Activated naive CD4-positive, alpha-beta T cell treated with anti-CD3 and anti-CD28 coated beads, Interleukin-2, amount 50 U/mL, for 24 hours (primary cell): ENCODE measurements at regions not wholly inside any gene's neighbourhood (a gene's known extent, or its start where the extent isn't known, plus 50 kb on each side); places are given as distances from the start of the nearest gene placed in this dataset.
"Not testable (repeated sequence)": the region's sequence is repeated elsewhere in the genome, so short reads cannot be mapped to it uniquely, and the experiment has no call there.

ENCODE experiments used
- H3K27ac Mint-ChIP-seq: one replicate; pipeline ENCODE4 v1.8.0; 2021; ENCODE audit warnings: mild to moderate bottlenecking, mixed read lengths
- H3K27me3 Mint-ChIP-seq: one replicate; pipeline ENCODE4 v1.8.0; 2021; ENCODE audit warnings: mixed read lengths
- H3K36me3 Mint-ChIP-seq: one replicate; pipeline ENCODE4 v1.8.0; 2021; ENCODE audit warnings: mixed read lengths
- H3K4me1 Mint-ChIP-seq: one replicate; pipeline ENCODE4 v1.8.0; 2021; ENCODE audit warnings: mixed read lengths
- H3K4me3 Mint-ChIP-seq: one replicate; pipeline ENCODE4 v1.8.0; 2021; ENCODE audit warnings: mild to moderate bottlenecking, mixed read lengths
- H3K9me3 Mint-ChIP-seq: one replicate; pipeline ENCODE4 v1.8.0; 2021; ENCODE audit warnings: mixed read lengths

- Mint-ChIP-seq H3K27ac (no peak overlapping the region), H3K4me3 (no peak overlapping the region), H3K4me1 (no peaks in the 10 kb centered on the region), H3K27me3 (peaks cover 2% of the 10 kb centered on the region), H3K9me3 (no peaks in the 10 kb centered on the region), H3K36me3 (no peaks in the 10 kb centered on the region)
These were observed 66.1 kb upstream of the ABLIM1 start for GRCh38 chr10:114723991-114724715.

- no peaks in the 10 kb centered on the region for H3K4me1 Mint-ChIP-seq
- no peak overlapping the region for H3K4me3 Mint-ChIP-seq
- H3K27ac Mint-ChIP-seq: no peak overlapping the region
- H3K36me3 Mint-ChIP-seq: no peaks in the 10 kb centered on the region
- peaks cover 2% of the 10 kb centered on the region for H3K27me3 Mint-ChIP-seq
- no peaks in the 10 kb centered on the region for H3K9me3 Mint-ChIP-seq
These were observed 66.6 kb upstream of the ABLIM1 start for GRCh38 chr10:114724716-114725106.

DNA sequence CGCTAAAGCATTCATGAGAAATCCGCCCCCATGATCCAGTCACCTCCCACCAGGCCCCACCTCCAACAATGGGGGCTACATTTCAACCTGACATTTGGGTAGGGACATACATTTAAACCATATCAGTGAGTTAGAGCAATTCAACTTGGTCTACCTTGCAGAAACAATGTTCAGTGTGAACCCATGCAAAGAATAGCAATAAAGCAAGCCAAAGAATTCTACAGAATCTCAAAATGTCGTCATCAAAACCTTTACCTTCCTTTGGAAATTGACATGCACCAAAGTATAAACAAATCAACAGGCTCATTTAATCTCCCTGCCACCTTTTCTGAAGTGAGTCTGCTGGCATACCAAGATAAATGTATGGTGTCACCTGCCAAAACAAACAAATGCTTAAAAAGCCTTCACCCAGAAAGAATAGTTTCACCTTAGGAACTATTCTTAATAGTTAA, 68.8 kb upstream of the ABLIM1 start:
- Mint-ChIP-seq H3K27me3 (peaks cover 2% of the 10 kb centered on the region), H3K9me3 (no peaks in the 10 kb centered on the region), H3K4me1 (no peaks in the 10 kb centered on the region), H3K4me3 (no peak overlapping the region), H3K36me3 (no peaks in the 10 kb centered on the region), H3K27ac (no peak overlapping the region)

DNA sequence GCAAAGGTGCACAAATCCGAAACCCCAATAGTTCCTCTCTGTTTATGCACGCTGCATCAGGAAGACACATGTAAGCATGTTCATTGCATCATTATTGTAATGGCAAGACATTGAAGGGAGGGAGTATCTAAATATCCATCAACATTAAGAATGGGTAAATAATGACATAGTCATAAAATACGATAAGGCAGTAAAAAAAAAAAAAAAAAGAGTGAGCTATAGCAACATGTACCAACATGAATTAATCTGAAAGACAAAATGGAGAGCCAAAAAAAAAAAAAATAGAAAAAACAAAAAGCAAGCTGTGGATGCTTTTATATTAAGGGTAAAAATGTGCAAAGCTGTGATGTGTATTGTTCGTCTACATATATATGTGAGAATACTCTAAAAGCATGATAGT, 70.2 kb upstream of the ABLIM1 start:
- H3K9me3 Mint-ChIP-seq: no peaks in the 10 kb centered on the region
- peaks cover 2% of the 10 kb centered on the region for H3K27me3 Mint-ChIP-seq
- H3K4me1 Mint-ChIP-seq: no peaks in the 10 kb centered on the region
- no peaks in the 10 kb centered on the region for H3K36me3 Mint-ChIP-seq
- H3K4me3 Mint-ChIP-seq: no peak overlapping the region
- H3K27ac Mint-ChIP-seq: no peak overlapping the region

- no peak overlapping the region for H3K4me3 Mint-ChIP-seq
- no peaks in the 10 kb centered on the region for H3K4me1 Mint-ChIP-seq
- H3K9me3 Mint-ChIP-seq: no peaks in the 10 kb centered on the region
- H3K27me3 Mint-ChIP-seq: peaks cover 3% of the 10 kb centered on the region
- no peaks in the 10 kb centered on the region for H3K36me3 Mint-ChIP-seq
- H3K27ac Mint-ChIP-seq: no peak overlapping the region
These were observed 71.1 kb upstream of the ABLIM1 start for GRCh38 chr10:114729103-114729659.

DNA sequence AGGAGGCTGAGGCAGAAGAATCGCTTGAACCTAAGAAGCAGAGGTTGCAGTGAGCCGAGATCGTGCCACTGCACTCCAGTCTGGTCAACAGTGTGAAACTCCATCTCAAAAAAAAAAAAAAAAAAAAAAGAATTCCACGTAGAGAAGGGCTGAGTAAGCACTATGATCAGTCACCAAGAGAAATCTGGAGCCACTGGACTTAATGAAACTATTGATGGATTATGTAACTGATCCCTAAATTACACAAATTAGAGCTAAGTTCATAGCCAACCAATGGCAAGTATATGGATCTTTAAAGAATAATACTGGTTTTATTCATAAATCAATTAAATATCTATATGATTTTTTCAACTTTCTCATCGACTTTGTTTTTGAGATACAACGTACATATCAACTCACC, 72.2 kb upstream of the ABLIM1 start:
- Mint-ChIP-seq H3K4me1 (no peaks in the 10 kb centered on the region), H3K27ac (no peak overlapping the region), H3K36me3 (no peaks in the 10 kb centered on the region), H3K27me3 (peaks cover 5% of the 10 kb centered on the region), H3K9me3 (no peaks in the 10 kb centered on the region), H3K4me3 (no peak overlapping the region)

GRCh38 chr10:114732931-114733330, 74.9 kb upstream of the ABLIM1 start:
- Mint-ChIP-seq H3K4me3 (no peak overlapping the region), H3K9me3 (no peaks in the 10 kb centered on the region), H3K27me3 (peaks cover 5% of the 10 kb centered on the region), H3K4me1 (no peaks in the 10 kb centered on the region), H3K27ac (no peak overlapping the region), H3K36me3 (no peaks in the 10 kb centered on the region)

GRCh38 chr10:114735946-114736345, 77.9 kb upstream of the ABLIM1 start:
- H3K36me3 Mint-ChIP-seq: no peaks in the 10 kb centered on the region
- H3K9me3 Mint-ChIP-seq: no peaks in the 10 kb centered on the region
- H3K4me1 Mint-ChIP-seq: no peaks in the 10 kb centered on the region
- peaks cover 7% of the 10 kb centered on the region for H3K27me3 Mint-ChIP-seq
- H3K4me3 Mint-ChIP-seq: no peak overlapping the region
- H3K27ac Mint-ChIP-seq: no peak overlapping the region

DNA sequence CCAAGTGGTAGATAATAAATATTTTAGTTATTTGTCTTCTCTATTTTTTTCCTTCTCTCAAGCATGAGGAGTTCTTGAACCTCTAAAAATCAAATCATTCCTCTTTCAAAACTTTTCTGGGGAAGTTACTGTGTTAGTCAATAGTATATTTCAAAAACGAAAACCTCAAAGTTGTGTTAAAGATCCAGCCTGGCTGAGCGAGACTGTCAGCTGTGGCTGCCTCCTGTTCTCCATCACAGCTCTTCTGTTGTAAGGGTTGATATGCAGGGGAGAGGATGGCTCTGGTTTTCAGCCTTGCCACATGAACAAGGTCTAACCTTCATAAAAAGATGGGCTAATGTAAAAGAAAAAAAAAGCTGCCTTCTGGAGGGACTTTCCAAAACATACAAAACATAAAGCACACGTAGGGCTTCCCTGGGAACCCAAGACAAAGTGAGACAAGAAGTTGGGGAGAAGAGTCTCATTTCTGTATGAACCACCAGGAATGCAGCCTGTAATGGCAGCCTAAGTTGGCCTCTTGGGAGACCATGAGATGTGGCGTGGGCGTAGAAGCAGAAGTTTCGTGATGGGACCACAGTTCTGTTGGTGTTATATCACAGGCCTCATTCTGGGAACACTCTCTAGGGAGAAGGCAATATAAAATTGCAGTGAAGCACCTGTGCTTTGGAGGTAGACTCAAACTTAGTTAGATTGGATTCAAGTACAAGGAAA, 77.9 kb upstream of the FHIP2A start:
- no peak overlapping the region for H3K27ac Mint-ChIP-seq
- no peaks in the 10 kb centered on the region for H3K9me3 Mint-ChIP-seq
- no peak overlapping the region for H3K4me3 Mint-ChIP-seq
- H3K36me3 Mint-ChIP-seq: no peaks in the 10 kb centered on the region
- H3K27me3 Mint-ChIP-seq: peaks cover 10% of the 10 kb centered on the region
- H3K4me1 Mint-ChIP-seq: no peaks in the 10 kb centered on the region

DNA sequence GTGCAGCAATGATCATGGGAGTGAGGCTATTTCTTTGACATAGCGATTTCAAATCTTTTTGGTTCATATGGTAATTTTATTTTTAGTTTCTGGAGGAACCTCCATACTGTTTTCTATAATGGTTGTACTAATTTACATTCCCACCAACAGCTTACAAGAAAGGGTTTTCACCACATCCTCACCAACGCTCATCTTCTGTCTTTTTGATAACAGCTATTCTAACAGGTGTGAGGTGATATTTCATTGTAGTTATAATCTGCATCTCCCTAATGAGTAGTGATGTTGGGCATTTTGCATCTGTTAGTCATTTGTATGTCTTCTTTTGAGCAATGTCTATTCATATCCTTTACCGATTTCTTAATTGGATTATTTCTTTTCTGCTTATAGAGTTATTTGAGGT, 75.0 kb upstream of the FHIP2A start:
- Mint-ChIP-seq H3K36me3 (no peaks in the 10 kb centered on the region), H3K4me3 (no peak overlapping the region), H3K4me1 (no peaks in the 10 kb centered on the region), H3K27ac (no peak overlapping the region), H3K9me3 (no peaks in the 10 kb centered on the region), H3K27me3 (peaks cover 16% of the 10 kb centered on the region)

DNA sequence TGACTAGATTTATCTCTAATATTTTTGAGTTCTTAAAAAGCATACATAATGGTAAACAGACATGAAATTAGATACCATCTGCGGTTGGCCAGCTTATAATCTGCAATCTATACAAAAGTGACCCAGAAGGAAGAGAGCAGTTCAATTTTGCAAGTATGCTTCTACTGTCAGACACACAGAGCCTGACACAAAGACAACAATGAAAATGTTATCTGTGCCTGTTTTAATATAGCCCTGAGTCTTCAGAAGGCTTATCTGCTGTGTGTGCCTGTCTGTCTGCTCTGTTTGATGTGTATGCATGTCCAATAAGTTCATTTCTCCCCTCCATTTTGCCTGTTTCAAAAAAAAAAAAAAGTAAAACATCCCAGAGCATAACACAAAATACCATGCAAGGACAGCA, 73.3 kb upstream of the FHIP2A start:
- no peaks in the 10 kb centered on the region for H3K4me1 Mint-ChIP-seq
- H3K4me3 Mint-ChIP-seq: no peak overlapping the region
- H3K9me3 Mint-ChIP-seq: no peaks in the 10 kb centered on the region
- peaks cover 22% of the 10 kb centered on the region for H3K27me3 Mint-ChIP-seq
- no peaks in the 10 kb centered on the region for H3K36me3 Mint-ChIP-seq
- H3K27ac Mint-ChIP-seq: no peak overlapping the region

DNA sequence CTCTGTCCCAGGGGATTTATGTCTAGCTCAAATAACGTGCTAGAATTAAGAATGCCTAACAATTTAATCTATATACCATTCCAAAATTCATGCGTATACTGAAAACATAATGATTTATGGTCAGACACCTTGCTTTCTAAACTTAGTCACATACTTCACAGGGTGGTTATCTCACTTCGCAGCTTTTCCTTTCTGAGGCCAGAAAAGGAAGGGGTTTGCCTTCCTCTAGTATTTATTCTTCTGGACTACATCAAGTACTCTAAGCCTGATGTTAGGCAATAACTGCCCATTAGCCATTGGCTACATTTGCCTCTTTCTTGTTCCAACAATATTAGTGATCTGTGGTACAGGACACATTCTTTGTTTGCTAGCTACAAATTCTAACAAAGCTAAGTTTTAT, 72.6 kb upstream of the FHIP2A start:
- no peak overlapping the region for H3K27ac Mint-ChIP-seq
- no peaks in the 10 kb centered on the region for H3K36me3 Mint-ChIP-seq
- no peak overlapping the region for H3K4me3 Mint-ChIP-seq
- H3K4me1 Mint-ChIP-seq: no peaks in the 10 kb centered on the region
- no peaks in the 10 kb centered on the region for H3K9me3 Mint-ChIP-seq
- H3K27me3 Mint-ChIP-seq: peaks cover 20% of the 10 kb centered on the region

DNA sequence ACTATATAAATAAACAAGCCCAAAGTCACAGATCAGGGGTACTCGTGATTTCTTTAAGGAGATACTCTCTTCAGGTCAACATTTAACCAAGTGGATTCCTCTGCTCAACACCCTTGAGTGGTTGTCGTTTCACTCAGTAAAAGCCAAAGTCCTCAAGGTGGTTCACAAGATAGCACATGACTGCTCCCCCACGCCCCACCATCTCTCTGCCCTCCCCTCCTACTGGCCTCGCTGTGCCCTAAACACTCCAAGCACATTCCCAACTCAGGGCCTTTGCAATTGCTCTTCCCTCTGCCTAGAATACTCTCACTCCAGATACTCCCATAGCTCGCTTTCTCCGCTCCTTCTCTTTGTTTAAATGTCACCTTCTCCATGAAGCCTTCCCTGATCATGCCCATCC, 72.1 kb upstream of the FHIP2A start:
- Mint-ChIP-seq H3K9me3 (no peaks in the 10 kb centered on the region), H3K4me1 (no peaks in the 10 kb centered on the region), H3K4me3 (no peak overlapping the region), H3K27me3 (peaks cover 20% of the 10 kb centered on the region), H3K27ac (no peak overlapping the region), H3K36me3 (no peaks in the 10 kb centered on the region)

DNA sequence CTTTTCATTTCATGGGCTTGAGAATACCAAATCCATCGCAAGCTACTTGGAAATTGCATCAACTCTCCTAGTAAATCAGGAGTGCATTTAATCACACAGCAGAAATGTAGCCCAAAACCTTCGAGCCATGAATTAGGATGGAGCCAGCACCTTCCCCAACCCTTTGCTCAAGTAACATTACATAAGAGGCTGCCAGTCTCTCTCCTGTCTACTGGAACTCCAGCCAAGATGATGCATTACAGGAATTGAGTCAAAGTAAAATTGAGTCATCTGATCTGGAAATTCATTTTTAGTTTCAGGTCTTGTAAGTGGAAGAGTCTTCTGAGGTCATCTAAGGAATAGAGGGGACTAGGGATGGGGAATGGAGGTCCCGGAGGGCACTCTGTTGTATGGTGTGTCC, 69.7 kb upstream of the FHIP2A start:
- H3K4me3 Mint-ChIP-seq: no peak overlapping the region
- no peaks in the 10 kb centered on the region for H3K9me3 Mint-ChIP-seq
- no peak overlapping the region for H3K27ac Mint-ChIP-seq
- H3K4me1 Mint-ChIP-seq: no peaks in the 10 kb centered on the region
- peaks cover 20% of the 10 kb centered on the region for H3K27me3 Mint-ChIP-seq
- H3K36me3 Mint-ChIP-seq: no peaks in the 10 kb centered on the region

DNA sequence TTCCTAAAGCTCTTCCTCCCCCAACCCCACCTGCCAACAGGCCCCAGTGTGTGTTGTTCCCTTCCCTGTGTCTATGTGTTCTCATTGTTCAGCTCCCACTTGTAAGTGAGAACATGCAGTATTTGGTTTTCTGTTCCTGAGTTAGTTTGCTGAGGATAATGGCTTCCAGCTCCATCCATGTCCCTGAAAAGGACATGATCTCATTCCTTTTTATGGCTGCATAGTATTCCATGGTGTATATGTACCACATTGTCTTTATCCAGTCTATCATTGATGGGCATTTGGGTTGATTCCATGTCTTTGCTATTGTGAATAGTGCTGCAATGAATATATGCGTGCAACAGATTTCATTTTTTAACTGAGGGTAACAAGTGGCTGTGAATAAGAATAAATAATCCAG, 69.0 kb upstream of the FHIP2A start:
- not testable (repeated sequence) for H3K9me3 Mint-ChIP-seq, H3K27ac Mint-ChIP-seq, H3K4me3 Mint-ChIP-seq, H3K4me1 Mint-ChIP-seq, H3K36me3 Mint-ChIP-seq
- H3K27me3 Mint-ChIP-seq: peaks cover 16% of the 10 kb centered on the region

DNA sequence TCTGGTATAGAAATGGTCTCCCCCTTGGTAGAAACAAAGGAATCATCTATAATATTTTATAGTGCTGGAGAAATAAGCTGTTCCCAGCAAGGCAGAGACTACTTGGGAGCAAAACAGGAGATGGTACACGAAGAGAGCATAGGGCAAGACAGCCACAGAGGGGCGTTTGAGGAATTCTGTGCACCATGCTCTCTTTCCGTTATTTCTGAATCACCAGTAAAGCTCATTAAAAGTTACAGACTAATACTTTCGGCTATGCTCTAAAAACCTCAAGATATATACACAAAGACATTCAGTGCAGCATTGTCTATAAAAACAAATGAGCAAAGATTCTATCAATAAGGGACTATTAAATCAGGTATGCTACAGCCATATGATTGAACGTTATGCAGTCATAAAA, 68.5 kb upstream of the FHIP2A start:
- H3K27me3 Mint-ChIP-seq: peaks cover 15% of the 10 kb centered on the region
- H3K27ac Mint-ChIP-seq: no peak overlapping the region
- no peaks in the 10 kb centered on the region for H3K4me1 Mint-ChIP-seq
- H3K36me3 Mint-ChIP-seq: no peaks in the 10 kb centered on the region
- no peaks in the 10 kb centered on the region for H3K9me3 Mint-ChIP-seq
- H3K4me3 Mint-ChIP-seq: no peak overlapping the region
